Peyer's patch (tissue), 4 donors: ENCODE measurements at regions not wholly inside any gene's neighbourhood (a gene's known extent, or its start where the extent isn't known, plus 50 kb on each side); places are given as distances from the start of the nearest gene placed in this dataset.

ENCODE experiments used
- DNase-seq, 3 donors: peaks; one replicate each; pipeline ENCODE4 v3.0.0-alpha.2; 2017 to 2019
- H3K27ac ChIP-seq, 4 donors: fragments of 200-600 bp; sonication (generic); one replicate each; pipeline ENCODE4 v1.5.1; 2016 to 2019
- H3K27me3 ChIP-seq, 2 donors: fragments of 200-600 bp; sonication (generic); one replicate each; pipeline ENCODE4 v1.5.1; 2019
- H3K36me3 ChIP-seq, 3 donors: fragments of 200-600 bp; sonication (generic); one replicate each; pipeline ENCODE4 v1.5.1; 2016 to 2019
- H3K4me1 ChIP-seq, 4 donors: fragments of 200-600 bp; sonication (generic); one replicate each; pipeline ENCODE4 v1.5.1; 2016 to 2019
- H3K4me3 ChIP-seq, 4 donors: fragments of 200-600 bp; sonication (generic); 1 replicate in 3 of 4; 2 replicates in 1 of 4; pipeline ENCODE4 v1.5.1; 2016 to 2019; ENCODE audit warnings: mild to moderate bottlenecking in 1 of 4
- H3K9me3 ChIP-seq, 4 donors: fragments of 200-600 bp; sonication (generic); one replicate each; pipeline ENCODE4 v1.5.1; 2016 to 2019; ENCODE audit warnings: mild to moderate bottlenecking in 1 of 4
- POLR2A ChIP-seq, 2 donors: fragments of 450-650 bp; IDR thresholded peaks; one replicate each; pipeline ENCODE4 v1.5.1; 2017; ENCODE audit warnings: antibody characterized with exemption in 2 of 2, mild to moderate bottlenecking in 2 of 2, moderate library complexity in 2 of 2
- TF ChIP-seq, protein P1 (sequence below), 6 experiments: fragments of 450-650 bp in 4 of 6; fragments of 200-600 bp in 2 of 6; sonication (generic) in 1 of 6; IDR thresholded peaks; one replicate each; pipeline ENCODE4 v1.5.1; 2017 to 2019; ENCODE audit warnings: antibody characterized with exemption in 6 of 6, mild to moderate bottlenecking in 3 of 6, moderate library complexity in 1 of 6

DNA sequence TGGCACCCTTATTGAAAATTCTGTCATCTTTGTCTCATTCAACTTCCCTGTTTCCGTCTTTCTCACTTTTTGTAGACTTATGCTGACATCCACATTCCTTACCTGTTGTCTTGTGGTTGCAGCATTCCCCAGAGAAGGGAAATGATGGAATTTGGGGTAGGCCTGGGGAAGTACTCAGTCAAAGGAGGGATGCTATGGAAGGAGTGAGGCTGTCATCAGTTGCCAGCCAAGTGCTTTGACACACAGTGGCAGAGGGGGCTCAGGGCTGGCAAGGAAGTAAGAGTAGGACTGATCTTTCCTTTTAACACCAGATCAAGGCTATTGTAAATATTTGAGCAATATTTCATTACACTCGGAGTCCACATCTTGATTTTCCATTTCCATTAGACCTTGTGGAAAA, 64.4 kb downstream of the RPLP1 start:
- H3K27me3 ChIP-seq, result no peaks in the 10 kb centered on the region
- TF ChIP-seq, protein P1, sequence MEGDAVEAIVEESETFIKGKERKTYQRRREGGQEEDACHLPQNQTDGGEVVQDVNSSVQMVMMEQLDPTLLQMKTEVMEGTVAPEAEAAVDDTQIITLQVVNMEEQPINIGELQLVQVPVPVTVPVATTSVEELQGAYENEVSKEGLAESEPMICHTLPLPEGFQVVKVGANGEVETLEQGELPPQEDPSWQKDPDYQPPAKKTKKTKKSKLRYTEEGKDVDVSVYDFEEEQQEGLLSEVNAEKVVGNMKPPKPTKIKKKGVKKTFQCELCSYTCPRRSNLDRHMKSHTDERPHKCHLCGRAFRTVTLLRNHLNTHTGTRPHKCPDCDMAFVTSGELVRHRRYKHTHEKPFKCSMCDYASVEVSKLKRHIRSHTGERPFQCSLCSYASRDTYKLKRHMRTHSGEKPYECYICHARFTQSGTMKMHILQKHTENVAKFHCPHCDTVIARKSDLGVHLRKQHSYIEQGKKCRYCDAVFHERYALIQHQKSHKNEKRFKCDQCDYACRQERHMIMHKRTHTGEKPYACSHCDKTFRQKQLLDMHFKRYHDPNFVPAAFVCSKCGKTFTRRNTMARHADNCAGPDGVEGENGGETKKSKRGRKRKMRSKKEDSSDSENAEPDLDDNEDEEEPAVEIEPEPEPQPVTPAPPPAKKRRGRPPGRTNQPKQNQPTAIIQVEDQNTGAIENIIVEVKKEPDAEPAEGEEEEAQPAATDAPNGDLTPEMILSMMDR (IDR thresholded peaks at IDR 0.05), result no peak
- TF ChIP-seq POLR2A (IDR thresholded peaks at IDR 0.05), result no peak
- DNase-seq, result no peak

GRCh38 chr15:69518806-69519205, 66.2 kb downstream of the RPLP1 start:
- Histone ChIP-seq H3K9me3 (no peaks in the 10 kb centered on the region), H3K27me3 (no peaks in the 10 kb centered on the region), H3K27ac (no peak overlapping the region), H3K4me1 (peaks cover 0 to 11% (median under 1%) of the 10 kb centered on the region in 4 donors), H3K36me3 (no peaks in the 10 kb centered on the region), H3K4me3 (no peak overlapping the region)
- no peak for DNase-seq
- TF ChIP-seq, protein P1 (IDR thresholded peaks at IDR 0.05), result no peak
- TF ChIP-seq POLR2A (IDR thresholded peaks at IDR 0.05), result no peak

More for the DNA sequence above, 64.4 kb downstream of the RPLP1 start:
- no peaks in the 10 kb centered on the region for H3K4me1 ChIP-seq
- no peaks in the 10 kb centered on the region for H3K9me3 ChIP-seq
- no peaks in the 10 kb centered on the region for H3K36me3 ChIP-seq
- H3K4me3 ChIP-seq, result no peak overlapping the region
- no peak overlapping the region for H3K27ac ChIP-seq

DNA sequence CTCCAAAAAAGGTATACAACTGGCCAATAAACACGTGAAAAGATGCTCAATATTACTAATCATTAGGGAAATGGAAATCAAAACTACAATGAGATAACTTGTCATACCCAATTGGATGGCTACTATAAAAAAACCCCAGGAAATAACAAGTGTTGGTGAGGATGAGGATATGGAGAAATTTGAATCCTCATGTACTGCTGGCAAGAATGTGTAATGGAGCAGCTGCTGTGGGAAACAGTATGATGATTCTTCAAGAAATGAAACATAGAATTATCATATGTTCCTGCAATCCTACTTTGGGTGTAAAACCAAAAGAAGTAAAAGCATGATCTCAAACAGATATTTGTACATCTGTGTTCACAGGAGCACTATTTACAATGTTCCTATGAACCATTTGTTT, 67.4 kb downstream of the RPLP1 start:
- H3K36me3 ChIP-seq, result no peaks in the 10 kb centered on the region
- no peak overlapping the region for H3K27ac ChIP-seq
- no peaks in the 10 kb centered on the region for H3K9me3 ChIP-seq
- peaks cover 0 to 21% (median 3%) of the 10 kb centered on the region in 4 donors for H3K4me1 ChIP-seq
- TF ChIP-seq POLR2A (IDR thresholded peaks at IDR 0.05), result no peak
- TF ChIP-seq, protein P1 (IDR thresholded peaks at IDR 0.05), result no peak
- no peak for DNase-seq
- no peak overlapping the region for H3K4me3 ChIP-seq
- no peaks in the 10 kb centered on the region for H3K27me3 ChIP-seq

- TF ChIP-seq, protein P1 (IDR thresholded peaks at IDR 0.05), result no peak
- TF ChIP-seq POLR2A (IDR thresholded peaks at IDR 0.05), result no peak
- no peaks in the 10 kb centered on the region for H3K9me3 ChIP-seq
- H3K4me1 ChIP-seq, result peaks cover 0 to 21% (median 3%) of the 10 kb centered on the region in 4 donors
- peak in 1 of 3 donors; percentile 72 for DNase-seq
- no peak overlapping the region for H3K4me3 ChIP-seq
- no peak overlapping the region for H3K27ac ChIP-seq
- H3K27me3 ChIP-seq, result no peaks in the 10 kb centered on the region
- H3K36me3 ChIP-seq, result no peaks in the 10 kb centered on the region
Observed at GRCh38 chr15:69522361-69522760, 69.7 kb downstream of the RPLP1 start.

DNA sequence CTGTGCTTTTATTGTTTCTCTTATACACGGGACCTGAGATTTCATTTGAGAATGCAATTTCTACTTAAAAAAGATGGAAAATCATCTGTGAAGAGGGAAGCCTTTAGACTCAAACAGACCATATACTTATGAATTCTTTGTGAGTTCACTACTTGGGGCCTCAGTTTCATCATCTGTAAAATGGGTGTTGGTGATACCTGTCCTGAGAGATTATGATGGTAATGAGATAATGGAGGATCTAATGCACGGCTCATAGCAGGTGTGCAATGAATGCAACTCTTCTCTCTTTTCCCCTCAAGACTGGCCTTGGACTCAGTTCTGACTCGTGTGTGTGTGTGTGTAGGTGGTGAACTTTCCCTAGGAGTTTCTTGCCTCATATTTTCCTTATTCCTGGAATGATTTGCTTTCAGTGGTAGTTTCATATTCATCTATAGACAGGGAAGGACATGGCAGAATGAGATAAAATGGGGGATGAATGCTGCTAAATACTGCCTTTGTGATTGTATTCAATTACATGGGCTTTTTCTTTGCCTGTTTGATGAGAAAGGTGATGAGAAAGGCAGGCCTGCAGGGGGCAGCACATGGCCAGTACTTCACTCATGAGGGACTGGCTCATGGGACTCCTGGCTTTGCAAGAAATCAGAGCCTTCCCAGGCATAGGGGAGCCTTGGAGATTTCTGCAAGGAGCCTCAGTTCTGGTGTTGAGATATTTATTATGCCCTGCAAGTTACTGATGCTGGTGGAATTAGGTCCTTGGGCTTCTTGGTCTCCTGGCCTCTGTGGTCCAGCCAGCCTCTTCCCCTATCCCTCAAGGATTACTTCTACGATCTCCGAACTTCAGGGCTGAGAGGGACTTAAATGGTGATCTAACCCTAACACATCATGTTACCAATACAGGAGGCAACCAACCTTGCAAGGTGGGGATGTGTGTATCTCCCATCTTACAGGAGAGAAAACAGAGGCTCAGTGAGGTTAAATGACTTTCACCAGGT, 70.7 kb downstream of the RPLP1 start:
- TF ChIP-seq, protein P1 (IDR thresholded peaks at IDR 0.05), result peak in 5 of 6 experiments; percentile 29 to 86 (median 77)
- TF ChIP-seq POLR2A (IDR thresholded peaks at IDR 0.05), result no peak
- no peak overlapping the region for H3K4me3 ChIP-seq
- H3K4me1 ChIP-seq, result peaks cover 0 to 21% (median 3%) of the 10 kb centered on the region in 4 donors
- no peaks in the 10 kb centered on the region for H3K9me3 ChIP-seq
- H3K36me3 ChIP-seq, result no peaks in the 10 kb centered on the region
- H3K27ac ChIP-seq, result peak overlapping the region in 1 of 4 donors; percentile 25
- peak; percentile 62 to 87 (median 85) for DNase-seq
- H3K27me3 ChIP-seq, result no peaks in the 10 kb centered on the region
